HG02852 (cell line): ENCODE measurements at regions not wholly inside any gene's neighbourhood (a gene's known extent, or its start where the extent isn't known, plus 50 kb on each side); places are given as distances from the start of the nearest gene placed in this dataset.
"Not testable (repeated sequence)": the region's sequence is repeated elsewhere in the genome, so short reads cannot be mapped to it uniquely, and the experiment has no call there.

ENCODE experiments used
- ATAC-seq: cut with Tn5 transposase; IDR thresholded peaks from one replicate; pipeline ENCODE4 v1.9.1; 2021; ENCODE audit warnings: mild to moderate bottlenecking, moderate library complexity; ENCODE audit not compliant: unreplicated experiment

DNA sequence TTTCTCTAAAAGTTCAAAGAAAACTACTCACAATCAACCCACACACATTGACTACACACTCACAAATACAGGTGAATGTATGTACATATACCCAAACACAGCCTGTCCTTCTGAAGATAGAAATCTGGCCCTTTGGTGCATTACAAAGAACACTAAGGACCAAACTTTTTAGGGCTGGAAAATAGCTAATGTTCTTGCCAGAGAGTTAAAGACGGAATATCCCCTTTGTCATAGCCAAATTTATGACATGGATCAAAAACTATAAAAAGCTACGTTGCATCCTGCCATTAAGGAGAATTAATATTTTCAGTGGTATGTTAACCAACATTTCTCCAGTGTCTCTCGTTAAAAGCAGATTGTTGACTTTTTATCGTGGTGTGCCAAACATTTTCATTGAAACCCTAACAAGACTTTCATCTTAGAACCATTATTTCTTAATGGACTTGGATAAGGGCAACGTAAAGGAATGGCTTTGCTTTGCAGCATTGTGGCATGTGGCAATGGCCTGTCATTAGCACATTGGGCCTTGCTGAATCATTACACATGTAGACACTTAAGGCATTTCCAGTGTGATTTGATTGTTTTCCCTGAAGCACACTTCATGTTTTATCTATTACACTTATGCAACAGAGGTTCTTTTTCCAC, 150.9 kb upstream of the MEOX2 start:
- no peak for ATAC-seq

DNA sequence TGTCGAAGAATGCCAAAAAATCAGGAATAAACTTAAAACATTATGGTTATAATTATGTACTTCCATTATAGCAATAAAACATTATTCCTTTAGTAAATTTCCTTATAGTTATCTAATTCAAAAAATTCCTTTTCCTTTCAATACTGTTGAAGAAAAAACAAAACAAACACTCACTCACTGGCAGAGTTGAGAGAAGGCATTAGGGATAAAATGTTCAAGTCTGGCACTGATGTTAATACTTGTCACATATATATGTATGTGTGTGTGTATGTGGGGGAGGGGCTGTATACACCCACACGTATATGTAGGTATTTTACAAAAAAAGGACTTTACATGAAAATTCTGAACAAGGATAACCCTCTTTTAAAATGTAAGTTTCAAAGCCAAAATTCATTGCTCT, 150.2 kb upstream of the MEOX2 start:
- no peak for ATAC-seq

DNA sequence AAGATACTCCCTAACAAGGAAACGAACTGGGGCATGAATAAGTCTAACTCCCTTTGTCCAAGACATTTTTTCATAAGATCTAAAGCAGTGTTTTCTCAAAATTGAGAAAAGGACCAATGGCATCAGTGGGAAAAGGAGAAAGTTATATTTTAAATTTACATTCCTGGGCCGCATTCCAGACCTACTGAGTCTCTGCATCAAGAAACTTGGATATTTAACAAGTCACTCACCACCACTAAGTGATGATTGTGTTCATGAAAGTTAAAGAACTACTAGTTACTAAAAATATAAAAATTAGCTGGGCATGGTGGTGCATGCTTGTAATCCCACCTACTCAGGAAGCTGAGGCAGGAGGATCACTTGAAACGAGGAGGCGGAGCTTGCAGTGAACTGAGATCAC, 149.6 kb upstream of the MEOX2 start:
- no peak for ATAC-seq

DNA sequence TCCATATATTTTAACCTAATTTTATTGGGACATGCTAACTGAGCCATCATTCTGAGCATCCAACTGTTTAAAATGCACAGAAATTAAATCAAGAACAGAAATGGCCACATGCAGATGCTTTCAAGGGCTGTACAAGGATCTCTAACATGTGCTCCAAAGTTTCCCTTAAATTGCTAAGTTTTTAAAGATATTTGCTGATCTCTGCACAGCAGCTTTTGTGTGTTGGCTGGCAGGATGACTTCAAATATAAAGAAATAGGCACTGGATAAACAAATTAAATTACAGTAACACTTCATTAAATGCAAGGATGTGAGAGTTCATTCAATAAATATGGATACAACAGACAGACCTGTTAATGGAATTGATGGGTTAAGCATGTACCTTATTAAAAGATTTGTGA, 148.0 kb upstream of the MEOX2 start:
- no peak for ATAC-seq

DNA sequence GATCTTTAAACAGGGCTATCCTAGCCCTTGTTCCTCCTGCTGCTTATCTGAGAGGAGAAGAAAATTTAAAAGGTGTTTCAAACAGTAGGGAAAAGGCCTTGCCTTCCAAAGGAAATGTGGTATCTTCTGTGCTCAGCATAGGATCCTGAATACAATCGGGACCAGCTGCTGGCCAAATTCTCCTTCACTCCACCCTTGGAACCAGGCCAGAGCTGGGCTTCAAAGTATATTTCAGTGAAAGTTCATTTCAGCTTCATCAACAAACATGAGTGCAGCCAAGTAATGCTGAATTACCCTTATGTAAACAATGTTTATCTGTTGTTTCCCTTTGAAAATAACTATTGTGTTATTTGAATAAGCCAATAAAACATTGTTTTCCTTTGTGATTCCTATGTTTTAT, 146.5 kb upstream of the MEOX2 start:
- ATAC-seq: no peak

DNA sequence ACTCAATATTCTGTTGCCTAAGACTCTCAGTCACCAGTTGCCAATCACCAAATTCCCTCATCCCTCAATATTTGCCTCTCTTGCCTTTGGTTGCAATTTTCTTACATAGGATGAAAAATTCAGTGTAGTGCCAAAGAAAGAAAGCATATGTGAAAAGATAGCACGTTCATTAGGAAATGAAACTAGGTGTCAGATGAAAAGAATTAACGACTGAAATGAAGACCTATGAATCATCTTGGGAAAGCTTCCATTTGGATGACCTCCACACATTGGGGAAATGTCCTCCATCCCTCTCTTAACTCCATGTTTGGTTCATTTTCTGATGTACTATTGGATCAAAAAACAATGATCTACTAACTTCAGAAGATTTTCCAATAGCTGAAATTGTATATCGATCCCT, 145.1 kb upstream of the MEOX2 start:
- ATAC-seq: no peak

DNA sequence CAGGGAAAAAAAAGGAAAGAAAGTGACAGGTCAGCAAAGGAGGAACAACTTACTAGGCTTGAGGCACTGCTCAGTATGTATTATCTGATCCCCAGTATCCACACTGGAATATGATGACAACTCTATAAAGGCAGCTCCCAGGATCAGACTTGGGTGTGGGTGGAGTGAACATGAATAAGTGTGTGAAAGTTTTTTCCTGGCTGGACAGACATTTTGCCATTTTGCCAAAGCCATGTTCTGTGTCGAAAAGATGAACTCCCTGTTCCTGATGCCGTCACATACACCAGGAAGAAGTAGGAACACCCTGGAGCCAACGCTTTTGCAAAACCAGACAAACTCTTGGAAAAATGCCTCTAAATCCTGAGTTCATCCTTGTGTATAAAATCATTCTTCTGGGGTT, 143.2 kb upstream of the MEOX2 start:
- ATAC-seq: no peak

DNA sequence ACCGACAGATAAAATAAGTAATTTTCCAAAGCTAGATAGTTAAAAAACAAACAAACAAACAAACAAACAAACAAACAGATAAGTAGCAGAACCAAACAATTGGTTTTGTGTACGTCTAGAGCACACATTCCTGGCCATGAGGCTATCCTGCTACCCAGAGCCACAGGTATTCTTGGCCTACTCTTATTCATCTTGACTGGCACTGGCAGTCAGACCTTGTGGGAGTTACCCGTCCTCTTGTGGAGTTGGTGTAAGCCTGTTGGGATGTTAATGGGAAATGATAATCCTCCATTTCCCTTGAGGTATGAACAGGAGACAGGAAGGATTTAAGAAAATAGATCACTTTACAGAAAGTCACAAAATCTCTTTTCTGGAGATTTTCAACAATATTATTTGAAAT, 142.4 kb upstream of the MEOX2 start:
- ATAC-seq: no peak

DNA sequence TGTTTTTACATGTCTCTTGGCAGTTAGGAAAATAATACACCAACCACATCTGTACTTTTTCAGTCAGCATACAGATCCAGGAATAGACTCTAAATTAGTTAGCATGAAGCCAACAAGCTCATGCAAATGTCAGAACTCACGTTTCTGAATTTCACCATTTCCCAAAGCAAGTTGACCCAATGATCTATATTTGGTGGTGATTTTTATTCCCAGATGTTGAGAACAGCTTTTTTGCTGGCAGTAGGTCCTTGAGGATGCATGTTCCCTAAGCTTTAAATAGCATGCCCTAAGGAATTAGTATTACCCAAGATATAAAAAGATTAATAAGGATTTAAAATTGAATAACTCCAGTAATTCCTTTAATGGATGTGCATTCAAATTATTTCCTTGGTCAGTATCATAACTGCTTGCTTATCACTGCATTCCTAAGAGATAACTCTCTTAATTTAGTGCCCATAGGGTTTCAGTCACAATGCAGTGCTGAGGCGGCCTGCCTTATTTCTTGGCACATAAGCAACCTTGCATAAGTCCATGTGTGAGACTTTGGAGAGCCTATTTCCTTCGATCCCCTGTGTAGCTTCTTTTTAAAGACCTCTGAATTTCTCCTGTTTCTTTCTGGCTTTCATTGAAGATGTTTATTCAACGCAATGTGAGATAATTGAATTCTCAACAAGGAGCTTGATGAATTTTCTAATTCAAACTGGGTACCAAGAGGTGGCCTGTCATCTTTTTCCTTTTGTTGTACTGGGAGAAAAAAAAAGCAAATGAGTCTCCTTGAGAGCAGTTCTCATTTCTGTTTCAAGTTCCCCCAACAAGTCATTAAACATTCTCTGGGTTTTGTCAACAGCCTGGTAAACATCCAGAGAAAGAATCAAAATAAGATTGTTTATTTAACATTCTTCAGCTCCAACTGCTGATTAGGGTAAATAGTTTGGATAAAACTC, 135.3 kb upstream of the MEOX2 start:
- ATAC-seq: no peak

DNA sequence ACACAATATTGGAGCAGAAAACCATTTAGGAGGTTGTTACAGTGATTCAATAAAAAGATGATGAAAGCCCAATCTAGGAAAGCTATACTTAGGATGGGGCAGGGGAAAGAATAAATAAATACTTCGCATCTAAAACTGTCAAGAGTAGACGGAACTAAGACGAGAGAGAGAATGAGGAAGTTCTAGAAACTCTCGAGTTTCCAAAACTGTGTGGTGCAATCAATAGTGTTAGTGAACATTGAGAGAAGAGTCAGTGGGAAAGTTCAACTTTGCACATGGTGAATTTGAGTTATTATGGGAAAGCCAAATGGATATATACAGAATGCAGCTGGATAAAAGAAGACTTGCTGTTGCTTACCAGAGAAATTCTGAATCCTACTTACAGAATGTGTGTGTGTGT, 133.8 kb upstream of the MEOX2 start:
- ATAC-seq: no peak

DNA sequence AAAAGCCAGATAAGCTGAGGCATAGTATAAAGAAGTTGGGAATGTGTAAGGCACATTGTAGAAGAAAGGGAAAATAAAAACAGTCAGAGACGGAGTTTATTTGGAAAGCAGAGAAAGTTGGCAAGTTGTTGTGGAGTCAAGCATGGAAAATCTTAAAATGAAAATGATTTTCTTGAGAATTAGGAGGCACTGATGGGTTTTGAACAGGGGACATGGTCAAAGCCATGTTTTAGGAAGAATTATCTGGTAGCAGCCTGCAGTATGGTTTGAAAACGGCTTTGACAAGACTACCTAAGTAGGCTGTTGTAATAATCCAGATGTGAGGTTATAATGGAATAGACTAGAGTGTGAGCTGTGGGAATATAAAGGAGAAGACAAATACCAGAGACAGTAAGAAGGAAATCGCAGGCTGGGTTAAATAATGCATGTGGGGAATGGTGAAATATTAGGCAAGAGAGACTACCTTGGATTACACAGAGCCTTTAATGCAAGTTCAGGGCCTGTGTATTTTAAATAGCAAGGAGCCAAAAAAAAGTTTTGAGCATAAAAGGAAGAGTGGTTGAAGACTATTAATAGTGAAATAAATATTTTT, 130.4 kb upstream of the MEOX2 start:
- no peak for ATAC-seq

DNA sequence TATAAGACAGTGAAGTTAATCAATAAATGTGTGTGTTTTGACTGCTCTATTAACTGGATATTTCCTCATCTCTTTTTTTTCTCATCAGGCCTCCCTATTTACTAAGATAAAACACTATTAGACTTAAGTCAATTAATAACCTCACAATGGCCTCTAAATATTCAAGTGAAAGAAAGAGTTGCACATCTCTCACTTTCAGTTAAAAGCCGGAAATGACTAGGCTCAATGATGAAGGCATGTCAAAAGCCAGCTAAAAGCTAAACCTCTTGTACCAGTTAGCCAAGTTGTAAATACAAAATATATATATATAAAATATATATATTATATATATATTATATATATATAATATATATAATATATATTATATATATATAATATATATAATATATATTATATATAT, 127.0 kb upstream of the MEOX2 start:
- no peak for ATAC-seq

DNA sequence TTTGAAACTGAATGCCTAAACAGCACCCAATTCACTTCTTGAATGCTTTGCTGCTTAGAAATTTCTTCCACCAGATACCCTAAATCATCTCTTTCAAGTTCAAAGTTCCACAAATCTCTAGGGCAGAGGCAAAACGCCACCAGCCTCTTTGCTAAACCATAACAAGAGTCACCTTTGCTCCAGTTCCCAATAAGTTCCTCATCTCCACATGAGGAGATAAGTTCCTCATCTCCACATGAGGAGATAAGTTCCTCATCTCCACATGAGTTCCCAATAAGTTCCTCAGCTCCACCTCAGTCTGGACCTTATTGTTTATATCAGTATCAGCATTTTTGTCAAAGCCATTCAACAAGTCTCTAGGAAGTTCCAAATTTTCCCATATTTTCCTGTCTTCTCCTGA, 123.9 kb upstream of the MEOX2 start:
- not testable (repeated sequence) for ATAC-seq

DNA sequence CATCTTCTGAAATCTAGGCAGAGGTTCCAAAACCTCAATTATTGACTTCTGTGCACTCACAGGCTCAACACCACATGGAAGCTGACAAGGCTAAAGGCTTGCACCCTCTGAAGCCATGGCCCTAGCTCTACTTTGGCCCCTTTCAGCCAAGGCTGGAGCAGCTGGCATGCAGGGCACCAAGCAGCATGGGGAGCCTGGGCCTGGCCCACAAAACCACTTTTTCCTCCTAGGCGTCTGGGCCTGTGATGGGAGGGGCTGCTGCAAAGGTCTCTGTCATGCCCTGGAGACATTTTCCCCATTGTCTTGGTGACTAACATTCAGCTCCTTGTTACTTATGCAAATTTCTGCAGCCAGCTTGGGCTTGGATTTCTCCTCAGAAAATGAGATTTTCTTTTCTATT, 123.5 kb upstream of the MEOX2 start:
- ATAC-seq: not testable (repeated sequence)

DNA sequence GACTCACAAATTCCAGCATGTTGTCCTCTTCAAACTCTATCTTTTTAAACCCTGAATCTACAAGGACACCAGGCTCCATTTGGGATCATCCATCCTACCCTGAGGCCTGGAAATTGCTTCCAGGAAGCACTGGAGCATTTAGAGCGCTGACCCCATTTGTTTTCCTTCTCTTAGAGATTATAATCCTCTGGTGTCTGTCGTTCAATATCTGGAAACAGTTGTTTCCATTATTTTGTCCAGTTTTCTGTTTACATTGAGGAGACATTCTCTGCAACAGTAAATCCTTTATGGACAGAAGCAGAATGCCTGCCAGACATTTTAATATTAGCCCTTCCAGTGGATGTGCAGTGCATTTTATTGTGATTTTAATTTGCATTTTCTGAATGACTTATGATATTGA, 119.4 kb upstream of the MEOX2 start:
- no peak for ATAC-seq

DNA sequence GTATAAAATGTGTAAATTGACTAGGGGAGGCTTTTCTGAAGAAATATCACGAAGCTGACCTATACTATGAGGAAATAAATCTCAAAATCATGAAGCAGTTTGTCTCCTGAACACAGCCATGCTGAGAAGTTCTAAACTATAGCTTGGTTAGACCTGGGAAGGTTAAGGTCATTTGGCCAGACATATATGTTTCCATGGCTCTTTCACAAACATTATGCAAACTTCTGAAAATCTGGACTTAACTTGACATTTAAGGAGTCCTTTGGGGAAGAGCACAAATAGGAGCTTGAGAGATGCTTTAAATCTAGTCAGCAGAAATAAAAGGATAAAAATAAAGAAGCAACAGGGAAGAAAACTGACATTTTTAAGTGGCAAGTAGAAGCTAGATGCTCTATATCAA, 115.9 kb upstream of the MEOX2 start:
- ATAC-seq: no peak

DNA sequence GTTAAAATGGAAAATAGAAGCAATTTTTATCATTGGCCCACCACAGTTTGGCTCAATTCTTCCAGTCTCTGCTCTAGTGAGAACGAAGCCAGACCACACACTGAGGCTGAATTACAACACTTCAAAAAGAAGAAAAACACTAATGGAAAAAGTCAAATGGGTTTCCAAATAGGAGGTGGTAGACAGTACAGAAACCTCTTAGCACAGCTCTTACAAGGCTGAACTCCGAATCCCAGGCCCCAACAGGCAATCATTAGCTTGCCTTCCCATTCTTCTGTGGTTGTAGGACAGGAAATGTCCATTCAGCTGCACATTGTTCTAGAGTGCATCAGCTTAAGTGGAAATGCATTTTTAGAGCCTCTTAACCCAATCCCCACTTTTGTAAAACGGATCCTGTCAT, 115.1 kb upstream of the MEOX2 start:
- ATAC-seq: no peak

DNA sequence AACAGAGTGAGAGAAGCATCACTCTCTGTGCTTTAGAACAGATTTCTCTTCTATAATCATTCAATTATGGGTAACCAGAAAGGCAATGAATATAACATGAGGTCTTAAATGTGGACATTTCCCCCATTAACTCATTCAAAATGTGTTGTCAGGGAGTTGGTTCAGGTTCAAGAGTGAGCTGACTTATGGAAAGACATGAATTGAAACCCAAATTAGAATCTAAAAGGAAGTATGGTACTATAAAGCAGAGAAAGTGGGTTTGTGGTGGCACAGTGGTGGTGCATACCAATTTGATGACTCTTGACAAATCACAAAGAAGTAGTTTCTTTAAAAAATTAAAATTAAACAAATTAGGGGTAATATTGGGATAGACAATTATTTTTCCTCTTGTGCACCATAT, 114.6 kb upstream of the MEOX2 start:
- ATAC-seq: no peak

DNA sequence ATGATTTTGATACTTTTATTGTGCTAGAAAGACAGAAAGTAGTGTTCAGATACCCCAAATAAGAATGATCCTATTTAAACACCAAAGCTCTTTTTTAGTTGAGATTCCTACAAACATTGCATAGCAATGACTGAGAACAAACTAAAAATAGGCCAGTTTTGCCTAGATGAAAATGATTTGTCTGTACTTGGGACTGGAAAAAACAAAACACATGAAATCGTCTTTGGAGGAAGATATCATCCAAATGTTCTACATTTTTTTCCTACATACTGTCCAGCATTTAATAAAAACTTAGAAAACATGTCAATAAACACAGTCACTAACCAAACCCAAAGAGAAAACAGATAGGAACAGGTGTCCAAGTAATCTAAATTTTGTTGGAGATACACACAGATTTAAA, 111.6 kb upstream of the MEOX2 start:
- ATAC-seq: no peak

DNA sequence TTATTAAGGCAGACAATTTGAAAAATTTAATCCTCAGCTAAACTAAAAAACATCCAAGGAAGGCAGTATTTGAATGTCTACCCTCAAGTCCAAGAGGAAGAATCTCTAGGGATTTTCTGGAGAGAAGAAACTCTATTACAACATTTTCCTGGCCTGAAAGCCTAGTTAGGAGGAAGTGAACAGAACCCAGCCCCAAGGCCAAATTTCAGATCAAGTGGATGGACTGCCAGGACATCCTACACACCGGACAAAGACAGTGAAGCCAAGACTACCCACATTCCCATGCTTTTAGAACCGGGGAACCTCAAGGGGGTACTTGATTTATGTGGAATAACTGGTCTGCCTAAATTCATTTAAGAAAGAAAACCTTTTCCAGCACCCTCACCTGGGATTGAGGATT, 108.9 kb upstream of the MEOX2 start:
- no peak for ATAC-seq

DNA sequence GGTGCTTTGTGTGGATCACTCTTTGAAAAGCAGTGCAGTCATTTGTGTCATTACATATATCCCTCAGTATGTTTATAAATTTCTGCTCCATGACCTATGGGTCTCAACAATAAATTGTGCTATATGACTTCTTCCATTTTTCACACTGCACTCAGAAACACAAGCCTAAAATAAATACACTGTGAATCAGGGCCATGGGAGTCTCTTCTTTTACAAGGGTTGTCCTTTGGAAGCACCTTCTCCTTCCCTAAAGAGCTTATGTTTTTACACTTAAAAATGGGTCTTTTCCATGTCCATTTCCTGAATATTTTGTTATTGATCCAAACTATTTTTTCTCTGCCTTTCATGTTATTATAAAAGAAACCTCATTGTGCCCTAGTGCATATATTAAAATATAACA, 108.3 kb upstream of the MEOX2 start:
- no peak for ATAC-seq

DNA sequence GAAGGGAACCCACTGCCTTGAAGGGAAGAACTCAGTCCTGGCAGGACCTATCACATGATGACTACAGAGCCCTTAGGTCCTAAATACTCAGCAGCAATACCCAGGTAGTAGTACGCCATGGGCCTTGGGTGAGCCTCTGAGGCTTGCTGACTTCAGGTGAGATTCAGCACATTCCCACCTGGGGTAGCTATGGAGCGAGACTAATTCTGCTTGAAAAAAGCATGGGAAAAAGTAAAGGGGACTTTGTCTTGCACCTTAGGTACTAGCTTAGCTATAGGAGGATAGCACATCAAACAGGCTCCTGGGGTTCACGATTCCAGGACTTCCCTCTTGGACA, 98.2 kb upstream of the MEOX2 start:
- ATAC-seq: no peak
